ENCODE measurements at regions not wholly inside any gene's neighbourhood (a gene's known extent, or its start where the extent isn't known, plus 50 kb on each side); places are given as distances from the start of the nearest gene placed in this dataset.

- DNase-seq (ENCODE audit: missing footprints) (no peak), ATAC-seq (no peak)
- intact Hi-C loops (cut with DNase I): no loop called here
These were observed 63.5 kb downstream of the PCDH18 start for GRCh38 chr4:137468836-137469235.

- DNase-seq (ENCODE audit: missing footprints) (no peak), ATAC-seq (no peak)
- intact Hi-C loops (cut with DNase I): no loop called here
These were observed 64.8 kb downstream of the PCDH18 start for GRCh38 chr4:137467537-137467936.

GRCh38 chr4:137463377-137464003, 68.8 kb downstream of the PCDH18 start:
- intact Hi-C loops (cut with DNase I): no loop called here
- DNase-seq (ENCODE audit: missing footprints) (no peak), ATAC-seq (no peak)

- no peak for DNase-seq (ENCODE audit: missing footprints)
- intact Hi-C loops (cut with DNase I): no loop called here
- ATAC-seq: no peak
These were observed 76.5 kb downstream of the PCDH18 start for GRCh38 chr4:137455647-137456321.

- DNase-seq (ENCODE audit: missing footprints) (no peak), ATAC-seq (no peak)
- intact Hi-C loops (cut with DNase I): no loop called here
These were observed 77.5 kb downstream of the PCDH18 start for GRCh38 chr4:137454767-137455166.

GRCh38 chr4:137452799-137453198, 79.5 kb downstream of the PCDH18 start:
- DNase-seq (ENCODE audit: missing footprints) (no peak), ATAC-seq (no peak)
- intact Hi-C loops (cut with DNase I): no loop called here

GRCh38 chr4:137451172-137451825, 81.0 kb downstream of the PCDH18 start:
- DNase-seq (ENCODE audit: missing footprints): no peak
- intact Hi-C loops (cut with DNase I): no loop called here
- no peak for ATAC-seq

GRCh38 chr4:137448402-137448801, 83.9 kb downstream of the PCDH18 start:
- DNase-seq (ENCODE audit: missing footprints) (no peak), ATAC-seq (no peak)
- intact Hi-C loops (cut with DNase I): no loop called here

GRCh38 chr4:137446071-137446470, 86.2 kb downstream of the PCDH18 start:
- ATAC-seq: no peak
- no peak for DNase-seq (ENCODE audit: missing footprints)
- intact Hi-C loops (cut with DNase I): no loop called here

GRCh38 chr4:137443031-137443800, 89.1 kb downstream of the PCDH18 start:
- no peak for ATAC-seq
- DNase-seq (ENCODE audit: missing footprints): no peak
- intact Hi-C loops (cut with DNase I): no loop called here

- ATAC-seq (peak; percentile 31), DNase-seq (ENCODE audit: missing footprints) (no peak)
- intact Hi-C loops (cut with DNase I): no loop called here
These were observed 99.6 kb downstream of the PCDH18 start for GRCh38 chr4:137432446-137433311.

GRCh38 chr4:137430171-137430570, 102.1 kb downstream of the PCDH18 start:
- no peak for ATAC-seq

GRCh38 chr4:137427411-137427810, 104.9 kb downstream of the PCDH18 start:
- ATAC-seq: no peak
- intact Hi-C loops (cut with DNase I): no loop called here
- no peak for DNase-seq (ENCODE audit: missing footprints)

More at GRCh38 chr4:137430171-137430570, 102.1 kb downstream of the PCDH18 start:
- DNase-seq (ENCODE audit: missing footprints): no peak
- intact Hi-C loops (cut with DNase I): no loop called here

GRCh38 chr4:137425281-137425680, 107.0 kb downstream of the PCDH18 start:
- intact Hi-C loops (cut with DNase I): no loop called here
- DNase-seq (ENCODE audit: missing footprints): no peak
- ATAC-seq: no peak

- intact Hi-C loops (cut with DNase I): no loop called here
- no peak for DNase-seq (ENCODE audit: missing footprints)
- ATAC-seq: no peak
These were observed 109.6 kb downstream of the PCDH18 start for GRCh38 chr4:137422666-137423065.

GRCh38 chr4:137421796-137422195, 110.5 kb downstream of the PCDH18 start:
- intact Hi-C loops (cut with DNase I): no loop called here
- DNase-seq (ENCODE audit: missing footprints) (no peak), ATAC-seq (no peak)

- DNase-seq (ENCODE audit: missing footprints): peak; percentile 69
- intact Hi-C loops (cut with DNase I): no loop called here
- no peak for ATAC-seq
These were observed 111.3 kb downstream of the PCDH18 start for GRCh38 chr4:137420901-137421396.

- DNase-seq (ENCODE audit: missing footprints) (no peak), ATAC-seq (no peak)
- intact Hi-C loops (cut with DNase I): no loop called here
These were observed 114.6 kb downstream of the PCDH18 start for GRCh38 chr4:137417676-137418075.

Measured in Right ventricle myocardium inferior (tissue), 1 donor.